HCT116 (cell line): ENCODE measurements at regions not wholly inside any gene's neighbourhood (a gene's known extent, or its start where the extent isn't known, plus 50 kb on each side); places are given as distances from the start of the nearest gene placed in this dataset.

Source experiments
- ATAC-seq: fragments of 200-7000 bp; cut with Tn5 transposase; 2 replicates; pipeline ENCODE4 v1.9.1; 2020; ENCODE audit warnings: mild to moderate bottlenecking, moderate library complexity
- BruUV-seq: library from RNA; stranded (reverse); fragments of 400-500 nt; replicated peaks from 2 replicates; lab custom pipeline; 2021; lab: Mats Ljungman, UMichigan
- CTCF ChIA-PET: fragments of 300-600 bp; sonication (Branson Sonifier 250); formaldehyde crosslinking; loops from one replicate; lab custom pipeline; 2021; ENCODE audit warnings: antibody characterized with exemption; lab: Charles Lee
- POLR2A ChIA-PET: fragments of 300-600, 350-600 bp; sonication (Branson Sonifier 250); formaldehyde crosslinking; loops from one replicate; lab custom pipeline; 2021; ENCODE audit warnings: antibody characterized with exemption; lab: Charles Lee
- RAD21 ChIA-PET, 2 experiments: fragments of 300-600 bp; sonication (Branson Sonifier 250); formaldehyde crosslinking; loops; one replicate each; lab custom pipeline; 2023; ENCODE audit warnings: low total read pairs in 2 of 2; ENCODE audit not compliant: uncharacterized antibody in 2 of 2, unreplicated experiment in 2 of 2, low non-redundant PET in 1 of 2; lab: Charles Lee
- DNase-seq: peaks from one replicate; pipeline ENCODE4 v3.0.0-alpha.2; 2010; ENCODE audit warnings: low read depth, low spot score
- H2AFZ ChIP-seq: fragments of 200-600 bp; shearing (Covaris generic), sonication (generic); 2 replicates; pipeline ENCODE4 v1.6.1; 2017; ENCODE audit warnings: low read depth, mixed run types, mixed read lengths, antibody characterized with exemption, low read length; ENCODE audit not compliant: poor library complexity, severe bottlenecking
- H3K27ac ChIP-seq: 2 replicates; pipeline ENCODE4 v1.5.1; 2012; ENCODE audit warnings: low read depth, low read length
- H3K27me3 ChIP-seq: fragments of 200-600 bp; sonication (generic); 2 replicates; pipeline ENCODE4 v1.6.1; 2016; ENCODE audit warnings: mixed run types, low read length, mixed read lengths; ENCODE audit not compliant: insufficient read depth
- H3K36me3 ChIP-seq, 2 experiments: fragments of 200-500 bp in 1 of 2; fragments of 200-600 bp in 1 of 2; sonication (Bioruptor generic) in 1 of 2; sonication (generic) in 1 of 2; 2 replicates each; pipeline versions ENCODE4 v1.5.1 to v1.6.1; 2014 to 2016; ENCODE audit warnings: low read length in 2 of 2, inconsistent platforms in 1 of 2, mixed read lengths in 1 of 2, mixed run types in 1 of 2; ENCODE audit not compliant: insufficient read depth in 2 of 2, control insufficient read depth in 1 of 2
- H3K4me1 ChIP-seq, 2 experiments: fragments of 200-600 bp in 1 of 2; sonication (generic) in 1 of 2; 2 replicates each; pipeline versions ENCODE4 v1.5.1 to v1.6.1; 2012 to 2017; ENCODE audit warnings: low read length in 2 of 2, inconsistent platforms in 1 of 2, mild to moderate bottlenecking in 1 of 2, mixed read lengths in 1 of 2, mixed run types in 1 of 2, moderate library complexity in 1 of 2; ENCODE audit not compliant: insufficient read depth in 2 of 2, control insufficient read depth in 1 of 2
- H3K4me2 ChIP-seq: fragments of 200-600 bp; sonication (generic); 2 replicates; pipeline ENCODE4 v1.6.1; 2017; ENCODE audit warnings: mixed run types, low read length, mixed read lengths
- H3K4me3 ChIP-seq, 2 experiments: fragments of 200-600 bp in 1 of 2; sonication (generic) in 1 of 2; replicated peaks in 1 of 2; 2 replicates each; pipeline ENCODE4 v1.5.1; 2011 to 2016; ENCODE audit warnings: low read length in 2 of 2, control low read depth in 1 of 2, low read depth in 1 of 2, mild to moderate bottlenecking in 1 of 2, mixed read lengths in 1 of 2, mixed run types in 1 of 2
- H3K79me2 ChIP-seq: fragments of 200-600 bp; sonication (generic); 2 replicates; pipeline ENCODE4 v1.6.1; 2017; ENCODE audit warnings: mild to moderate bottlenecking, mixed run types, low read length, moderate library complexity, mixed read lengths; ENCODE audit not compliant: insufficient read depth
- H3K9ac ChIP-seq: fragments of 200-600 bp; sonication (generic); 2 replicates; pipeline ENCODE4 v1.6.1; 2016; ENCODE audit warnings: low read length, mixed read lengths
- H3K9me2 ChIP-seq: fragments of 200-600 bp; sonication (generic), shearing (Covaris generic); 2 replicates; pipeline ENCODE4 v1.6.1; 2017; ENCODE audit warnings: mixed run types, mild to moderate bottlenecking, moderate library complexity; ENCODE audit not compliant: insufficient read depth
- H3K9me3 ChIP-seq, 2 experiments: fragments of 200-500 bp in 1 of 2; fragments of 200-600 bp in 1 of 2; sonication (Bioruptor generic) in 1 of 2; sonication (generic) in 1 of 2; 2 replicates each; pipeline ENCODE4 v1.6.1; 2014 to 2017; ENCODE audit warnings: low read length in 2 of 2, mixed read lengths in 2 of 2, inconsistent platforms in 1 of 2, low read depth in 1 of 2, mild to moderate bottlenecking in 1 of 2, mixed run types in 1 of 2, moderate library complexity in 1 of 2; ENCODE audit not compliant: control insufficient read depth in 1 of 2, insufficient read depth in 1 of 2
- H4K20me1 ChIP-seq: fragments of 200-600 bp; sonication (generic), shearing (Covaris generic); 2 replicates; pipeline ENCODE4 v1.6.1; 2017; ENCODE audit warnings: mixed run types, mild to moderate bottlenecking, moderate library complexity; ENCODE audit not compliant: insufficient read depth
- ATF3 ChIP-seq: IDR thresholded peaks from 2 replicates; pipeline ENCODE4 v1.6.1; 2012
- CBX3 ChIP-seq: IDR thresholded peaks from 2 replicates; pipeline ENCODE4 v1.6.1; 2012; ENCODE audit warnings: low read depth
- CTCF ChIP-seq, 3 experiments: fragments of 200-600 bp in 1 of 3; sonication (generic) in 1 of 3; IDR thresholded peaks in 2 of 3; conservative IDR thresholded peaks in 1 of 3; 2 replicates each; pipeline ENCODE4 v1.5.1; 2012 to 2017; ENCODE audit warnings: low read depth in 2 of 3, low read length in 2 of 3, antibody characterized with exemption in 1 of 3, borderline replicate concordance in 1 of 3, control low read depth in 1 of 3, mild to moderate bottlenecking in 1 of 3, mixed read lengths in 1 of 3, mixed run types in 1 of 3, moderate library complexity in 1 of 3; ENCODE audit not compliant: insufficient read depth in 1 of 3
- EGR1 ChIP-seq: IDR thresholded peaks from 2 replicates; pipeline ENCODE4 v1.6.1; 2012; ENCODE audit warnings: low read depth
- EZH2 ChIP-seq: fragments of 200-600 bp; sonication (generic); IDR thresholded peaks from 2 replicates; pipeline ENCODE4 v1.6.1; 2017; ENCODE audit warnings: antibody characterized with exemption, mixed run types
- EZH2phosphoT487 ChIP-seq: fragments of 200-600 bp; IDR thresholded peaks from 2 replicates; pipeline ENCODE4 v1.6.1; 2018; ENCODE audit warnings: antibody characterized with exemption, borderline replicate concordance
- FOSL1 ChIP-seq: IDR thresholded peaks from 2 replicates; pipeline ENCODE4 v1.6.1; 2012; ENCODE audit warnings: low read depth
- JUND ChIP-seq: IDR thresholded peaks from 2 replicates; pipeline ENCODE4 v1.6.1; 2012
- POLR2A ChIP-seq: IDR thresholded peaks from 2 replicates; pipeline ENCODE4 v1.7.0; 2011; ENCODE audit warnings: borderline replicate concordance; ENCODE audit not compliant: insufficient read depth, insufficient read length; ENCODE audit errors: extremely low read depth
- POLR2AphosphoS5 ChIP-seq: IDR thresholded peaks from 2 replicates; pipeline ENCODE4 v1.6.1; 2011; ENCODE audit warnings: mild to moderate bottlenecking, low read depth, low read length, moderate library complexity
- RAD21 ChIP-seq: IDR thresholded peaks from 2 replicates; pipeline ENCODE4 v1.6.1; 2012; ENCODE audit warnings: low read depth, mild to moderate bottlenecking
- REST ChIP-seq: IDR thresholded peaks from 2 replicates; pipeline ENCODE4 v1.6.1; 2012; ENCODE audit warnings: low read depth
- SP1 ChIP-seq: IDR thresholded peaks from 2 replicates; pipeline ENCODE4 v1.6.1; 2012; ENCODE audit warnings: low read depth
- TCF7L2 ChIP-seq: IDR thresholded peaks from 2 replicates; pipeline ENCODE4 v1.7.0; 2011; ENCODE audit warnings: borderline replicate concordance, inconsistent platforms; ENCODE audit not compliant: insufficient read depth, insufficient read length; ENCODE audit errors: extremely low read depth
- ZBTB33 ChIP-seq: IDR thresholded peaks from 2 replicates; pipeline ENCODE4 v1.6.1; 2011; ENCODE audit warnings: mild to moderate bottlenecking, low read length, moderate library complexity; ENCODE audit not compliant: insufficient replicate concordance; ENCODE audit errors: extremely low read depth
- ZFX ChIP-seq: fragments of 450-650 bp; IDR thresholded peaks from 2 replicates; pipeline ENCODE4 v1.6.1; 2017
- ZNF274 ChIP-seq: fragments of 200-500 bp; sonication (Bioruptor generic); IDR thresholded peaks from 2 replicates; pipeline ENCODE4 v1.6.1; 2014; ENCODE audit warnings: mild to moderate bottlenecking, low read depth, low read length, inconsistent platforms
- intact Hi-C: fragments of 100-400 bp; cut with micrococcal nuclease; formaldehyde crosslinking; loops from 2 replicates; pipeline ENCODE4 v1.10.0; 2022

GRCh38 chr15:96106628-96107027 lies 223.9 kb upstream of the NR2F2 start:
- H4K20me1 ChIP-seq = no peaks in the 10 kb centered on the region
- TF ChIP-seq FOSL1 = no peak
- TF ChIP-seq POLR2AphosphoS5 = no peak
- TF ChIP-seq REST = no peak
- no peak for TF ChIP-seq RAD21
- TF ChIP-seq SP1 = no peak
- TF ChIP-seq JUND = no peak
- no peak for TF ChIP-seq CTCF (IDR thresholded peaks at IDR 0.05 in 2 of 3, conservative IDR thresholded peaks at IDR 0.05 in 1 of 3; ENCODE audit: borderline replicate concordance in 1 of 3, insufficient read depth in 1 of 3, low read depth in 2 of 3, low read length in 2 of 3)
- TF ChIP-seq TCF7L2 = no peak
- no peak for TF ChIP-seq CBX3
- TF ChIP-seq ATF3 = no peak
- no peak for TF ChIP-seq EGR1
- TF ChIP-seq EZH2 = no peak
- no peak for TF ChIP-seq ZNF274
- TF ChIP-seq POLR2A = no peak
- no peak for TF ChIP-seq EZH2phosphoT487
- no peak for TF ChIP-seq ZFX
- no peak for TF ChIP-seq ZBTB33
- intact Hi-C loops = no loop called here
- H3K4me3 ChIP-seq = no peak overlapping the region
- no peak for DNase-seq
- BruUV-seq = no TSS peak
- ATAC-seq = no peak
- no peak overlapping the region for H3K9ac ChIP-seq
- no peaks in the 10 kb centered on the region for H3K9me2 ChIP-seq
- POLR2A ChIA-PET = no interaction called here
- no peaks in the 10 kb centered on the region for H3K9me3 ChIP-seq
- H3K4me2 ChIP-seq = no peak overlapping the region
- no peak overlapping the region for H3K27ac ChIP-seq
- H3K27me3 ChIP-seq = no peaks in the 10 kb centered on the region
- no peak overlapping the region for H2AFZ ChIP-seq
- H3K79me2 ChIP-seq = no peaks in the 10 kb centered on the region
- CTCF ChIA-PET = no interaction called here
- H3K4me1 ChIP-seq = peaks cover 0 to 4% of the 10 kb centered on the region in 2 experiments; a peak in 1 of 4 replicates
- no peaks in the 10 kb centered on the region for H3K36me3 ChIP-seq
- RAD21 ChIA-PET = no interaction called here
